Natural killer cell (primary cell): ENCODE measurements at regions not wholly inside any gene's neighbourhood (a gene's known extent, or its start where the extent isn't known, plus 50 kb on each side); places are given as distances from the start of the nearest gene placed in this dataset.

Experiments
- ATAC-seq, 3 donors: fragments of 150-1000 bp in 2 of 3; fragments of 200-7000 bp in 1 of 3; cut with Tn5 transposase; 1 replicate in 1 of 3; 2 replicates in 2 of 3; pipeline ENCODE4 v1.10.0; 2021; ENCODE audit warnings: mild to moderate bottlenecking in 2 of 3, moderate library complexity in 2 of 3
- DNase-seq, 2 donors: peaks; one replicate each; pipeline versions ENCODE4 v3.0.0 to v3.0.0-alpha.2; 2013 to 2021; ENCODE audit warnings: mixed read lengths in 1 of 2
- H3K27ac ChIP-seq: one replicate; pipeline ENCODE4 v1.5.1; 2013; ENCODE audit warnings: mild to moderate bottlenecking, low read length
- H3K27me3 ChIP-seq: one replicate; pipeline ENCODE4 v1.6.1; 2013; ENCODE audit warnings: low read length; ENCODE audit not compliant: control insufficient read depth, insufficient read depth
- H3K36me3 ChIP-seq: one replicate; pipeline ENCODE4 v1.6.1; 2013; ENCODE audit warnings: low read length; ENCODE audit not compliant: control insufficient read depth, insufficient read depth
- H3K4me1 ChIP-seq: one replicate; pipeline ENCODE4 v1.6.1; 2013; ENCODE audit warnings: low read length; ENCODE audit not compliant: control insufficient read depth, insufficient read depth
- H3K4me3 ChIP-seq: one replicate; pipeline ENCODE4 v1.5.1; 2013; ENCODE audit warnings: low read length
- H3K9me3 ChIP-seq: one replicate; pipeline ENCODE4 v1.6.1; 2013; ENCODE audit warnings: low read length; ENCODE audit not compliant: control insufficient read depth, insufficient read depth
- H3K27ac Mint-ChIP-seq, 2 donors: one replicate each; pipeline ENCODE4 v1.8.0; 2022; ENCODE audit warnings: mild to moderate bottlenecking in 2 of 2, mixed read lengths in 2 of 2, moderate library complexity in 1 of 2
- H3K27me3 Mint-ChIP-seq, 2 donors: one replicate each; pipeline ENCODE4 v1.8.0; 2022; ENCODE audit warnings: low read depth in 2 of 2, mixed read lengths in 2 of 2
- H3K36me3 Mint-ChIP-seq: one replicate; pipeline ENCODE4 v1.8.0; 2022; ENCODE audit warnings: mixed read lengths
- H3K4me1 Mint-ChIP-seq, 2 donors: one replicate each; pipeline ENCODE4 v1.8.0; 2022; ENCODE audit warnings: mixed read lengths in 2 of 2
- H3K4me3 Mint-ChIP-seq: one replicate; pipeline ENCODE4 v1.8.0; 2022; ENCODE audit warnings: mild to moderate bottlenecking, moderate library complexity, mixed read lengths
- H3K9me3 Mint-ChIP-seq, 2 donors: one replicate each; pipeline ENCODE4 v1.8.0; 2022; ENCODE audit warnings: mixed read lengths in 2 of 2
- WGBS: methylation state at CpG from one replicate; pipeline ENCODE4 v1.1.7; 2013; ENCODE audit warnings: missing lambda C conversion rate; ENCODE audit not compliant: insufficient coverage; 5-methylcytosine and 5-hydroxymethylcytosine counted together
- intact Hi-C: fragments of 100-400 bp; cut with micrococcal nuclease; formaldehyde crosslinking; loops from one replicate; pipeline ENCODE4 v1.14.2; 2022
- TF ChIP-seq, protein P1 (sequence below): fragments of 200-600 bp; IDR thresholded peaks from one replicate; pipeline ENCODE4 v1.8.0; 2022; ENCODE audit warnings: antibody characterized with exemption

DNA sequence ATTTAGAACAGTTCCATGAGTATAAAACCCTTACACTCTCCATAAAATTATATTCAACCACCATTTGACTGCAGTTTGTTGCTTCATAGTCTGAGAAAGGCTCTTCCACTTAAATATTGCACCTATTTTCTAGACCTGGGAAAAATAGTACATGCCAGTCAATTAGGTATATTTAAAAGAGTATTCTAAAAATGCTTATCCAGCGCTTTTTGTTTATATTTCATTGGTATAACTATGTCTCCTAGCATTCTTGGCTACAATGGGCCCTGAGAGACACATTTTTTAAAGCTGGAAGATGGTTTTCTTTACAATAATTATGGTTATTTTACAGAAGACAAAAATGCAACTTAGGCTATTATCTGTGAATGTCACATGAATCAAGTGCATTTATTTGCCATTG lies 439.4 kb downstream of the KCNJ18 start:
- WGBS = 13% methylated on average over 1 of the region's 1 CpG
- TF ChIP-seq, protein P1, sequence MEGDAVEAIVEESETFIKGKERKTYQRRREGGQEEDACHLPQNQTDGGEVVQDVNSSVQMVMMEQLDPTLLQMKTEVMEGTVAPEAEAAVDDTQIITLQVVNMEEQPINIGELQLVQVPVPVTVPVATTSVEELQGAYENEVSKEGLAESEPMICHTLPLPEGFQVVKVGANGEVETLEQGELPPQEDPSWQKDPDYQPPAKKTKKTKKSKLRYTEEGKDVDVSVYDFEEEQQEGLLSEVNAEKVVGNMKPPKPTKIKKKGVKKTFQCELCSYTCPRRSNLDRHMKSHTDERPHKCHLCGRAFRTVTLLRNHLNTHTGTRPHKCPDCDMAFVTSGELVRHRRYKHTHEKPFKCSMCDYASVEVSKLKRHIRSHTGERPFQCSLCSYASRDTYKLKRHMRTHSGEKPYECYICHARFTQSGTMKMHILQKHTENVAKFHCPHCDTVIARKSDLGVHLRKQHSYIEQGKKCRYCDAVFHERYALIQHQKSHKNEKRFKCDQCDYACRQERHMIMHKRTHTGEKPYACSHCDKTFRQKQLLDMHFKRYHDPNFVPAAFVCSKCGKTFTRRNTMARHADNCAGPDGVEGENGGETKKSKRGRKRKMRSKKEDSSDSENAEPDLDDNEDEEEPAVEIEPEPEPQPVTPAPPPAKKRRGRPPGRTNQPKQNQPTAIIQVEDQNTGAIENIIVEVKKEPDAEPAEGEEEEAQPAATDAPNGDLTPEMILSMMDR = no peak
- Mint-ChIP-seq H3K36me3 (peaks cover 35% of the 10 kb centered on the region), H3K9me3 (peaks cover 9 to 15% of the 10 kb centered on the region in 2 donors), H3K27ac (no peak overlapping the region), H3K27me3 (no peaks in the 10 kb centered on the region), H3K4me3 (no peak overlapping the region), H3K4me1 (no peaks in the 10 kb centered on the region)
- intact Hi-C loops = no loop called here
- ATAC-seq = no peak
- Histone ChIP-seq H3K9me3 (peaks cover 11% of the 10 kb centered on the region), H3K36me3 (no peaks in the 10 kb centered on the region), H3K27ac (no peak overlapping the region), H3K4me1 (no peaks in the 10 kb centered on the region), H3K4me3 (no peak overlapping the region), H3K27me3 (no peaks in the 10 kb centered on the region)
- DNase-seq = no peak

DNA sequence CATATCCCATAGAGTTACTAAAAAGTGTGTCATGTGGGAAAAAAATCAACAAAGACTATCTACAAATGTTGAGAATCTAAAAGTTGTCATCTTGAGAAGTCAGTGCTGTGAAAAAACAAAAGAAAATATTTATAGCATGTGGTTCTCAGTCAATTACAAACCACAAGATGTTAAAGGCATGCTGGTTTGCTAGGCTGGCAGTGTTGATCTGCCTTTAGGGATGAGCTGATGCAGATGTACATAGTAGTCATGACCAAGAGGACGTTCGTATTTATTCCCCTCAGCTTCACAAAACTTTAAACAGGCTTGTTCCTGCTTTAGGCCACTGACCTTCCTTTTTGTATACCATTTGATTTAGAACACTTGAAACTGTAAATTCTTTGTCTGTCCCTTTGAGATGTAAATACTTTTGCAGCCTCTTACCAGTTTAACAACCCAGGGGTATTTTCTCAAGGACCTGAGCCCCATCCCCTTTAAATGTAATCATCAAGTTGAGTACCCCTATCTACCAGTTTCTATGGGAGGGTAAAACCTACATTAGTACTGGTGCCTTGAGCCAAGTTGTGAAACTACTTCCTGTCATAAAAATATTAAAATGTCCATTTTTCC lies 446.6 kb downstream of the KCNJ18 start:
- H3K9me3 ChIP-seq = no peaks in the 10 kb centered on the region

DNA sequence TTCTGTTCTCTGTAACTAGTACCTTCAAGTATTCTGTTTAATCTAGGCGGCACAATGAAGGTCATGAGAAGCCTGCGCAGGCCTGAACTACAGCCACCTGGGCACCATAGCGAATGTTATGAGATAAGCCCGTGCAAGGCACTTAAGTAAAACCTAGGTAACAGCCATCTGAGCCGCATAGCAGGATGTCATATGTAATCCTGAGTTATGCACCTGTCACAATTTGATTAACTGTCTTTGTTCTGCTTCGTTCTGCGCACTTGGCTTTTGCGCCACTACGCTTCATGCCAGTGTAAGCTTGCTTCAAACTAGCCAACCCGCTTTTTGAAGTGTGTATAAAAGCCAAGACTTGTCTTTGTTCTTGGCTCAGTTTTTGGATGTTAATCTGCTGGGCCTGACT lies 449.8 kb downstream of the KCNJ18 start:
- H3K4me1 ChIP-seq = no peaks in the 10 kb centered on the region
- TF ChIP-seq, protein P1 = no peak
- Mint-ChIP-seq H3K27ac (no peak overlapping the region), H3K4me3 (no peak overlapping the region), H3K4me1 (no peaks in the 10 kb centered on the region), H3K27me3 (no peaks in the 10 kb centered on the region), H3K9me3 (peaks cover 3 to 4% of the 10 kb centered on the region in 2 donors), H3K36me3 (no peaks in the 10 kb centered on the region)
- H3K36me3 ChIP-seq = no peaks in the 10 kb centered on the region
- DNase-seq (no peak), ATAC-seq (no peak)
- H3K4me3 ChIP-seq = no peak overlapping the region
- peaks cover 4% of the 10 kb centered on the region for H3K9me3 ChIP-seq
- intact Hi-C loops = no loop called here
- no peaks in the 10 kb centered on the region for H3K27me3 ChIP-seq
- no peak overlapping the region for H3K27ac ChIP-seq
- WGBS = 79% methylated on average over 10 of the region's 10 CpGs

More for the DNA sequence above, 446.6 kb downstream of the KCNJ18 start:
- Mint-ChIP-seq H3K36me3 (peaks cover 5% of the 10 kb centered on the region), H3K4me3 (no peak overlapping the region), H3K4me1 (no peaks in the 10 kb centered on the region), H3K27me3 (no peaks in the 10 kb centered on the region), H3K27ac (no peak overlapping the region), H3K9me3 (peaks cover 3 to 4% of the 10 kb centered on the region in 2 donors)
- H3K27ac ChIP-seq = no peak overlapping the region
- ATAC-seq (no peak), DNase-seq (no peak)
- H3K36me3 ChIP-seq = no peaks in the 10 kb centered on the region
- TF ChIP-seq, protein P1 = no peak
- H3K4me1 ChIP-seq = no peaks in the 10 kb centered on the region
- H3K4me3 ChIP-seq = no peak overlapping the region
- 36% methylated on average over 2 of the region's 2 CpGs for WGBS
- intact Hi-C loops = no loop called here
- no peaks in the 10 kb centered on the region for H3K27me3 ChIP-seq

DNA sequence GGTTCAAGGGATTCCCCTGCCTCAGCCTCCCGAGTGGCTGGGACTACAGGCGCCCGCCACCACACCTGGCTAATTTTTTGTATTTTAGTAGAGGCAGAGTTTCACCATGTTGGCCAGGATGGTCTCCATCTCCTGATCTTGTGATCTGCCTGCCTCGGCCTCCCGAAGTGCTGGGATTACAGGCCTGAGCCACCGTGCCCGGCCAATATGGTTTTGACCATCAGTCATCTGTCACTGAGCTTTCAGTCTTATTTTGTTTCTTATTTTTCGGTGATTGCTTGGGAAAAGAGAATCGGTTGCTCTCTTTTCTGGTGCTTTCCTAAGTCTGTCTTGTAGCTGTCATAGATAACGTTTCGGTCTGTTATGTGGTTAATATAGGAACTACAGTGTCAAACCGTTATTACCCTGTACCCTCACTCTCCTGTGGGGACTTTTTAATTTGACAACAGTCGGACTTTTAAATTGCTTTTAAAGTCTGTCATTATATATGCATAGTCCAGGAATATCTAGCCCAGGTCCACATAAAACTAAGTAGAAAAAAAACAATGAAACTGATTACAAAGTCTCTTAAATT lies 453.4 kb downstream of the KCNJ18 start:
- Histone ChIP-seq H3K36me3 (no peaks in the 10 kb centered on the region), H3K9me3 (peaks cover 4% of the 10 kb centered on the region), H3K4me1 (no peaks in the 10 kb centered on the region), H3K27ac (no peak overlapping the region), H3K4me3 (no peak overlapping the region), H3K27me3 (no peaks in the 10 kb centered on the region)
- peaks cover 10% of the 10 kb centered on the region for H3K36me3 Mint-ChIP-seq
- 75% methylated on average over 13 of the region's 13 CpGs for WGBS
- H3K27me3 Mint-ChIP-seq = no peaks in the 10 kb centered on the region
- no peak overlapping the region for H3K4me3 Mint-ChIP-seq
- ATAC-seq = no peak
- TF ChIP-seq, protein P1 = no peak
- no peak for DNase-seq
- intact Hi-C loops = no loop called here
- no peaks in the 10 kb centered on the region for H3K4me1 Mint-ChIP-seq
- peaks cover 4 to 6% of the 10 kb centered on the region in 2 donors for H3K9me3 Mint-ChIP-seq
- H3K27ac Mint-ChIP-seq = no peak overlapping the region
